NOMO-1 treated with dmso at 0.1 percent for 144 hours (cell line): ENCODE measurements at regions not wholly inside any gene's neighbourhood (a gene's known extent, or its start where the extent isn't known, plus 50 kb on each side); places are given as distances from the start of the nearest gene placed in this dataset.
"Not testable (repeated sequence)": the region's sequence is repeated elsewhere in the genome, so short reads cannot be mapped to it uniquely, and the experiment has no call there.

Experiments
- DNase-seq: peaks from one replicate; lab custom pipeline; 2025; ENCODE audit not compliant: unreplicated experiment; lab: John Stamatoyannopoulos, UW

DNA sequence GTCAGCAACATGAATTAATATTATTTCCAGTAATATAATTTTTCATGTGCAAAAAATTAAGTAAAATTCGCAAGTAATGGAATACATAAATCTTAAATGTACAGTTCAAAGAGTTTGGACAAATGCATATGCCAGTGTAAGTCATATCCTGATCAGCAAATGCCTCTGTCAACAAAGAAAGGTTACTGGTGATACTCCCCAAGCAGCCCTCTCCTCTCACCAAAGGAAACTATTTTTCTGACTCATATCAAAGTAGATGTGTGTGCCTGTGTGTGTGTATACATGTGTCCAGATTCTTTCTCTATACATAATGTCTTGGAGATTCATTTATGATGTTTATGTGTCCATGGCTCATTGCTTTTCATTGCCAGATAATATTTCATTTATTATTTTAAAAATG, 1035.0 kb downstream of the SLC16A7 start:
- no peak for DNase-seq

DNA sequence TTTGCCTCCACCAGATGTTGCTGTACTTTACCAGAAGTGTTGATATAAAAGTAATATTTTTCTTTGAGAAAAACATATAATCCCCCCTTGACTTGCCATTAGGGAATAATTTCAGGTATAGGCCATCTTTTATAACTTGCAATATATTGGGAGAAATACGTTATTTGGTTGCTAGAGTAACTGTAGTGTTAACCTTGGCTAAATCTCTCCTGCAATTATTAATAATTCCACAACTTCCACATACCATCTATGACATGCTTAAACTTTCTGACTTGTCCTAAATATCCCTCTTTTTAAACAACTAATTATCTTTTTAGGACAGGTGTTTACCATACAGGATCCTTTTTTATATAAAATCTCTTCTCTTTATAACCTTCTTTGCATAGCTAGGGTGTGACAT, 1048.2 kb downstream of the SLC16A7 start:
- DNase-seq = no peak

DNA sequence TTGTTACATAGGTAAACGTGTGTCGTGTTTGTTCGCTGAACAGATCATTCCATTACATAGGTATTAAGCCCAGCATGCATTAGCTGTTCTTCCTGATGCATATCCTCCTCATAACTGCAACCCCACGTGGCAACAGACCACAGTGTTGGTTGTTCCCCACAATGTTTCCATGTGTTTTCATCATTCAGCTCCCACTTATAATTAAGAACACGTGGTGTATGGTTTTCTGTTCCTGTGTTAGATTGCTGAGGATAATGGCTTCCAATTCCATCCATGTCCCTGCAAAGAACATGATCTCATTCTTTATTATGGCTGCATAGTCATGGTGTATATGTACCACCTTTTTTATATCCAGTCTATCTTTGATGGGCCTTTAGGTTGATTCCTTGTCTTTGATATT, 1071.1 kb downstream of the SLC16A7 start:
- no peak for DNase-seq

DNA sequence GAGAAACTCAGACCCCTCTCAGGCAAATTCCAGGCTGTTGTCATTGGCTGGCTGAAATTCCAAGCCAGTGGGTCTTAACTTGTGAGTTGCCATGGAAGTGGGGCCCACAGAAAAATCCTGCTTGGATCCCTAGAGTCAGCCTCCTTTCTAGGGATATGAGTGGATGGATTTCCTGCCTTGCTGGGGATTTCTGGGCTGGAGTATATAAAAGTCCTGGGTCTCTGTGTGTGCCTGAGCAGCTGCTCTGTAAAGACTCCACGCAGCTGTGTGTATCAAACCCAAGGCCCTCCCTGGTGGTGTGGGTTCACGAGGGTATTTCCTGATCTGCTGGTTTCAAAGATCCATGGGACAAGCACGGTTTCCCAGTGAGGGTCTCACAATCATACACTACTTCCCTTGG, 1077.1 kb downstream of the SLC16A7 start:
- no peak for DNase-seq

DNA sequence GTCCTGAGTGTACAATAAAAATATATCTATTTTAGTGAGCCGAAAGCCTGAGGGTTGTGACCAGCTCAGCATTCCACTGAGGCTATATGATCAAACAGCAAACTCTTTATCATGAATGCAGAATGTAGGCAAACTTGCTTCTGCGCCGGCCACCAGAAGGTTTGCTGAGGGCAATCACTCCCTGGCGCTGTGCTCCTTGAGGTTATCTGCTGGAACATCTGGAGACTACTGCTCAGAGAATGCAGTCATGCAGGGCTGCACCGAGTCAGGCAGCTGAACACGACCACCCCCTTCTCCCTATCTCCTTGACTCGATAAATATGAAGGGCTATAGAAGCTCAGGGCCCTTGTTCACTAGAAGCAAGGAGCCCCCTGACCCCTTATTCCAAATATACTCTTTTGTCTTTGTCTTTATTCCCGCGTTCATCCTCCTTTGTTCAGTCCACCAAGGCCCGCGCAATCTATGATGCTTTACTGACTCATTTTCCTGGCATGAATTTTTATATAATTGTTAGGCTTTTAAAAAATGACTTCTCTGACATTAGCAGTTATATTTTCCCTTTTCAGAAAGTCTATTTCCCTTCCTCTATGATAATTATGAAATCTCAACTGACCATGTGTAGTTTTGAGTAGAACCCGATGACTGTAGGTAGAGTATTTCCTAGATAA, 1089.3 kb downstream of the SLC16A7 start:
- no peak for DNase-seq

DNA sequence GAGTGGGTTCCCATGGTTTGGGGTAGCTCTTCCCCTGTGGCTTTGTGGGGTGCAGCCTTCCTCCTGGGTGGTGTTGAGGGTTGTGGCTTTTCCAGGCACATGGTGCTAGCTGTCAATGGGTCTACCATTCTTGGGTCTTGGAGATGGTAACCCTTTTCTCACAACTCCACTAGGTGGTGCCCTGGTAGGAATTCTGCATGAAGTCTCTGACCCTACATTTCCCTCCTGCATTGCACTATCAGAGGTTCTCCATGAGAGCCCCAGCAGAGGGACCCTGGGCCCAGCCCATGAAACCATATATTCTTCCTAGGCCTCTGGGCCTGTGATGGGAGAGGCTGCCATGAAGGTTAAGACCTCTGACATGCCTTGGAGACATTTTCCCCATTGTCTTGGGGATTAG, 1093.3 kb downstream of the SLC16A7 start:
- DNase-seq = no peak

DNA sequence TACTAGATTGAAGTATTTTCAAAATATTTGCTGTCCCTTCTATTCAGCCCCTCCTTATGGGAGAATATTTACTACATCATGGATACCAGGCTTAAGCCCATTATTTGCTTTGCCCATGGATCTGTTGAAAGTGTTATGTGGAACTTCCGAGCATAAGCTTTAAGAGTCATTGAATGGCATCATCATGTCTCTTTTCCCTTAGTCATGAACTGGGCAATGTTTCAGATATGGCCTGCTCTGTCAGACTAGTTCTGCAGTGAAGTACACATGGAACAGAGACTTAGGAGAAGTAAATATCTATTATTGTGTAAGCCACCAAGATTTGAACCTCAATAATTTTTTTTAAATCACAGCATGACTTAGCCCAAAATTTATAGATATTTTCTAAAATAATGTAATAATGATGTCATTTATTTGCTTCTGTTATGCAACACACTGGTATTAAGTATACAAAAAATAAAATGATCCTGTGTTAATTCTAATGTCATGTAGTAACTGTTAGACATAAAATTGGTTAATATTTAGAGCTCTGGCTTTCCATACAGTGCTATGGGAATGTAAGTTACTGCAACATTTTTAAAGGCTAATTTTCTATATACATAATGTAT, 1097.3 kb downstream of the SLC16A7 start:
- DNase-seq = no peak

DNA sequence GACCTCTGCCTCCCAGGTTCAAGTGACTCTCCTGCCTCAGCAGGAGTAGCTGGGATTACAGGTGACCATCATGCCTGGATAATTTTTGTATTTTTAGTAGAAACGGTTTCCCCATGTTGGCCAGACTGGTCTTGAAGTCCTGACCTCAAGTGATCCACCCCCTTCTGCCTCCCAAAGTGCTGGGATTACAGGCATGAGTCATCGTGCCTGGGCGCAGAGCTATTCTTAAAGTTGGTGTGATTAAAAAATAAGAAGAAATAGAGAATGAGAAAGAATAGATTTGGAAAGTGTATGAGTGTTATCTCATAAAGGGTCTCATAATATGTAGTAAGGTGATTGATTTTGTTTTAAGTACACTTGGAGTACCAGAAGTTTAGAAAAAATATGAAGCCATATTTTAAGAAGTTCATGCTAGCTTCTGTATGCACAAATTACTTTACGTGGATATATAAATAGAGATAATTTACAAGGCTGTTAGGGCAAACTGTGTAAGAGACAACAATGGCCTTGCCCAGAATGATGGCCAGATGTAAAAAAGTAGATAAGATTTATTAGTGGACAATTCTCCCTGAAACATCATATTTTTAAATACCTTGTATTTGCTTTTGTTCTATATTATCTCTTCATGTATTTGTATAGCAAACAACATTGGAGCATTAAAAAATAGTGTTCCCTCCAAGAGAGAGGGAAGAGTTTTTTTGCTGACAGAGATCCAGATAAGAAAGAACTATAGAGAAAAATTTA, 1108.5 kb downstream of the SLC16A7 start:
- no peak for DNase-seq

DNA sequence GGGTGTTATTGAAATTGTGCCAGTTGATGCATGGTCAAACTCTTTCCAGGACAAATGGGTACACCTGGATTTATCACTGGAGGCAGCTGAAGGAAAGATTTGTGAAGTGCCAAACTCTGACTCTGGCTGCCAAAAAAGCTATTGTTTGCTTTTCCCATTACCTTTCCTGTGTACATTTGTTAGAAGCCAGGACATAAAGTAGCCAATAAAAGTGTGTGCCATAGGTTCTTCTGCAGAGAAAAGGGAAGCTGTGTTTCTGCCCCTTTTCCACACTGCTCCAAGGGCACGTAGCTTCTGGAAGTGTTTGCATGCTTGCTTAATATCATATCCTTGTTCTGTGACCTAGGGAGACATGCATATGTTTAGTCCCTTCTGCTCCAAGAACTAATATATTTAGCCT, 1114.4 kb downstream of the SLC16A7 start:
- no peak for DNase-seq

DNA sequence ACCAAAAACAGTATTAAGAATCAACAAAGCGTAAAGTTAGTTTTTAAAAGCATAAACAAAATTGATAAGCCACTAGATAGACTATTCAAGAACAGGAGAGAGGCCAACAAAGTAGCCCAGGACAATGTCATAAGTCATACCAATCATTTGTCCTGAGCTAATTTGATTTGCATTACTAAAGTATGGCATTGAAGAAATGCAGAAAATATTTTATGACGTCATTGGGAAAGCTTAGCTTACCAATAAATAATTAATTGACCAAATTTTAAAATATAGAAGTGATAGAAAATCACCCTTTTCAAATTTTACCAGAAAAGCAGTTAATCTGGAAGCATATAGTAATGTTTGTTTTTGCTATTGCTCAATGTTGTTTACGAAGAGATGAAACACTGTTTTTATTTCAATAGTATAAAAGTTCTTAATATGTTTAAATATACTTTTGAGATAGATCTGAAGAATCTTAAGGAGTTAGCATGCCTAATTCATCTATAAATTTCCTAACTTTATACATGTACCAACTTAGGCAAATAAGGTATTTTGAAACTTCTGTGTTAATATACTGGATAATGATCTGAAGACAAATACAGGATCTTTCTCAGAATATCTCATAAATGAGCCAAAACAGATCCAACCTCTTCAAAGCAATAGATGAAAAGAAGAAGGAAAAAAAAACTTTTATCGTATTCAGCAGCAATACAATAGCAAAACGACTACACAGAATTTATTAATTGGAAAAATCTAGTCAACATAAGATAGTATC, 1118.5 kb downstream of the SLC16A7 start:
- DNase-seq = no peak

DNA sequence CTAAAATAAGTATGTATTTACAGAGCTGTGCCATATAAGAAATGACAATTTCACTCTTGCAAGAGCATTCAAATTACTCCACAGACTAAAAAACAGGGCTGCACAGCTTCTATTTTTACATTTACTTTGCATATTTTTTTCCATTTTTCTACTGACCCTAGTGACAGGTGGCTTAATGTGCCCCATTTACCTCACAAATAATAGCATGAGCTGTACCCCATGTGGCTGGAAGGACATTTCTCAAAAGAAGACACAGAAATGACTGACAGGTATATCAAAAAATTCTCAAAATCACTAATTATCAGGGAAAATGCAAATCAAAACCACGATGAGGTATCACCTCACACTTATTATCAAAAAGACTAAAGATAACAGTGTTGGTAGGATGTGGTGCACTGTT, 1128.6 kb downstream of the SLC16A7 start:
- DNase-seq = no peak

DNA sequence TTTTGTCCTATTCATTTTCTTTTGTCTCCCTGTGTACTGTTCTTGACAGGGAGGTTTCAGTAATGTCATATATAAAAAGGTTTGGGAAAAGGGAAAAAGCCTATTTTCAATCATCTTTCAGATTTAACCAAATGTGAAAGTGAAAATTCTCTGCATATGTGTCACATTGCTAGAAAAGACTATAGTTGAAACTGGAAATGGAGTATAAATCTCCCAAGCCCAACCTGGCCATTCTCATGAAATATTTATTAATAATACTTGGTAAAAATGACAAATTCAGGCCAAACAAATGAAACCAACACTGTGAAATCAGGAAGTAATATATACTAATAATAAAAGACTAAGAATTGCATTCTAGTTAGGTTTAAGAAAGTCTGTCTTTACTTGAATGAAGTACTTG, 1129.2 kb downstream of the SLC16A7 start:
- DNase-seq = no peak

DNA sequence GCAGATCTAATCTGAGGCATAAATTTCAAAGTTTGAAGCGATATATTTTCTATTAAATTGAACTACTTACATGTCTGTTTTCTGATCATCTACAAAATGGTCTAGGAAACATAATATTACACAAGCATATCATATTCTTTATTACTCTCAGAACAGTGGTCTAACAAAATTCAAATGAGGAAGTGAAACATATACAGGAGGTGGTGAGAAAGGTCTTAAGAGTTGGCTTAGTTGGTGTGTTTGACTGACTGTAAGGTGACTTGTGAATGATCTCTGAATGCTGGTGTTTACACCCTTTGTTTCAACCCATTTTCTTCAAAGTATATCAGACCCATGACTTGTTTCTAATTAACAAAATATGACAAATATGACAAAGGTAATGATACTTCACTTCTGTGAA, 1156.8 kb downstream of the SLC16A7 start:
- DNase-seq = peak; percentile 1

DNA sequence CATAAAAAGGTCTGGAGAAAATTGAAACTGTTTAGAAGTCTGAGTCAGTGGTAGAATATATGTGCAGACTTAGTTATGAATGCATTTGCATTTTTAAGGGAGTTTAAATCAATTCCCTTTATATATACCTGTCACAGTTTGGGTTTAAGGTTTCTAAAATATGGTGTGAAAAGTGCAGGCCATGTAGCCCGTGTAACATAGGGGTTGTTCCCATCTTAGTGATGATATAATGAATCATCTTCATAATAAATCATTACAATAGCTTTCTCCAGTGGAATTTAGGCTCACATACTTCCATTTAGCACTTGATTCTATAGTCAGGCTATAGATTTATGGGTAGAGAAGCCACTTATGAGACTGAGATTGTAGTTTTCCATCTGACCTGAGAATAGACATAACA, 1162.4 kb downstream of the SLC16A7 start:
- DNase-seq = no peak

DNA sequence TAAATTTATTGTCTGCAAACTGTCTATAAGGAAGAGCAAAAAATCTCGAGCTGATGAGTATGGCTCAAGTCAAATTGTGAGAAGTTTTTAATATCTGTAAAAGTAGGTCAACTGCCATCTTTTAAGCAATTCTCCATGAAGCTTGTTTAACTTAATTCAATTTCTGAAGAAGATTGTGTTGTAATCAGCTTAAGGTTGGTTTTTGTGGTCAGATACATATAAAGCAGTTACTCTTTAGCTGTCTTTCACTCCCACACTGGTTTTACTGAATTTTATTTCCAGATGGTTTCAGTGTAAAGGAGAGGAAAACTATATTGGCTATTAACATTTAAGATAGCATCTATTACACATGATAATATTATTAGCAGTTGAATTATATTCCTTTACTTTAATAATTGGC, 1165.1 kb downstream of the SLC16A7 start:
- DNase-seq = no peak

DNA sequence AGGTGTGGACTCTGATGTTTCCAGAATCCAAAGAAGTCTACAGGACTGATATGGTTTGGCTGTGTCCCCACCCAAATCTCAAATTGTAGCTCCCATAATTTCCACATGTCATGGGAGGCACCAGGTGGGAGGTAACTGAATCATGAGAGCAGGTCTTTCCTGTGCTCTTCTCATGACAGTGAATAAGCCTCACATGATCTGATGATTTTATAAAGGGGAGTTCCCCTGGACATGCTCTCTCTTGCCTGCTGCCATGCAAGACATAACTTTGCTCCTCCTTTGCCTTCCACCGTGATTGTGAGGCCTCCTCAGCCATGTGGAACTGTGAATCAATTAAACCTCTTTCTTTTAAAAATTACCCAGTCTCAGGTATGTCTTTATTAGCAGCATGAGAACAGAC, 1205.3 kb downstream of the SLC16A7 start:
- DNase-seq = not testable (repeated sequence)

DNA sequence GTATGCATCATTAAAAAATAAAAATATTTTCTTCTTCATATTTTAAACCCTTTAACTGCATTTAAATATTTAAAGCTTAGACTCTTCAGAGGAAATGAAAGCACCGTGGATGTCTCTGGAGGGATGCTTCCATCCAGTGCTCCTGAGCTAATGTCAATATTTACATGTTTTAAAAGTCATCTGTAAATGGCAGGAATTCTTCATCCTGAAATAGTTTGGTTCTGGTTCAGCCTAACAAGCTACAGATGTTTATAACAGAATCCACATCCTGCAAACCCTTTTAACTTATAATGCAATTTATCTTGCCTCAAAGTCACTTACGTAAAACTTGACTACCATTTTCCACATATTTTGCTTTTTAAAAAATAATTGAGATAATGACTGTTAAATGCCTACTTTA, 1207.3 kb downstream of the SLC16A7 start:
- no peak for DNase-seq

DNA sequence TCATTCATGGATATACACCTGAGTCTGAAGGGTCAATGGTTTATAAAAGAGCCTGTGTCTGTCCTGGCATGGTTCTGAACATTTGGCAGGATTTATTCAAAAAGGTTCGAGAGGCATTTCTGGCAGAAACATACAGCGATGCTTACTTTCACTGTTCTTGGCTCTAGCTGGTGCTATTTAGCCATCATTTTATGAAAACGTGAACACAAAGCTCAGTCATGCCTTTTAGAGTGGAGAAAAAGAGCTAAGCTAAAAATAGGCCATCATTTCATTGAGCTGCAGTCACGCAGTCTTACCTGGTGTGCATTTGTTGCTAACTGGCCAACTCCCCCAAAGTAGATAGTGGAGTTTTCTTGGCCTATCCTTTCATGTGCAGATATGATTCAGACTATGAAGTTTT, 1209.5 kb downstream of the SLC16A7 start:
- DNase-seq = no peak

DNA sequence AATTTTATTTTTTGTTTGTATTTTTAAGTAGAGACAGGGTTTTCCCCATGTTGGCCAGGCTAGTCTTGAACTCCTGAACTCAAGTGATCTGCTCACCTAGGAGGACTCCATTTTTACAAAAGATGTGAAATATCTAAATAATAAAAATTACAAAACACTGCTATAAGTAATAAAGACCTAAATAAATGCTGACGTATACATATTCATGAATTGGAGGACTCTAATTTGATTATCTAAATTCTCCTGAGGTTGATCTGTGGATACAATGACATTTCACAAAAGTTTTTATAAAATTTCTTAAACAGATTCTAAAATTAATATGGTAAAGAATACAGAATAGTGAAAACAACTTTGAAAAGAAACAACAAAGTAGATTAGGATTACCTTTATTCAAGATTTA, 1224.0 kb downstream of the SLC16A7 start:
- no peak for DNase-seq

DNA sequence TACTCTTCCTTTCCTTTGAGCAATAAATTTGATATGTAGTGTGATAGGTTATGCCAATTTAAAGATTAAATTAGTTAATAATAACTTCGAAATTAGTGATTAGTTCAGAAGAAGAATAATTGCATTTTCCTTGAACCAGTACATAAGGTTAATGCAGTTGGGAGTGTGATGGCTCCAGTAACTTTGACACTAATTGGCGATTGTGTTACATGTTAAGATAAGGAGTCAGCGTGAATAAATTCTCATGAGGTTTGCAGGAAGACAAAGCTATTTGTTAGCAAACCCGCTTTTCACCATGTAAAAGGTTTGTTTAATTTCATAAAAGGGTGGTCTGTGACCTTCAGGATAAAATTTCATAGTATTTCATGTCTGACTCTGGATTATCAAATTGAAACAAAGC, 1226.8 kb downstream of the SLC16A7 start:
- DNase-seq = no peak

DNA sequence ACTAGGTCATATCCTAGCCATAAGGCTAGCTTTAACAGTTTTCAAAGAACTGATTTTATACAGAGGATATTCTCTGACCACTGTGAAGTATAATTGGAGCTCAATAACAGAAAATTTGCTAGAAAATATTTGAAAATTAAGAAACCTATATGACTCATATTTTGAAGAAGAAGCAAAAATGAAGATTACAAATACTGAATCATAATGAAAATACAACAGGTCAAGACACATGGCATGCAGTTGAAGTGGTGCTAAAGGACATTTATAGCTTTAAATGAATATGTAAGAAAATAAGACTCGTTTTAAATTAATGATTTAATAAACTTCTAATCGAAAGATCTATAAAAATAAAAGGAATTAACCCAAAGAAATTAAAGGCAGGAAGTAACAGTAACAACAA, 1234.6 kb downstream of the SLC16A7 start:
- DNase-seq = no peak

DNA sequence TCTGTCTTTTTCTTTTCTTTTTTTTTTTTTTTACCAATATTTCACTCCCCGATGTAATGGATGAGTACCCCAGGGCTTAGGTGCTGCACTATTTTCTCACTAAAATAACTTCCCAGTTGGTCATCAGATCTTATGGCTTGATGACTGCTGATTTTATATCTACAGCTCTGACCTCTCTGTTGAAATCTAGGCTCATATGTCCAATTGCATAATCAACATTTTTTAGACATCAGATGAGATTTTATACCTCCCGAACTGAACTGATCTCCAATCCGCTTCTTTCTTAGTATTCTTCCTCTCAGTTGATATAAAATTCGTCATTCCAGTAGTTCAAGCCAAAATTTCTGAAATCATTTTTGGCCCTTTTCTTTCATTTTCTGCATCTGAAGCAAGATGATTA, 1236.5 kb downstream of the SLC16A7 start:
- no peak for DNase-seq
